ENCODE measurements at regions not wholly inside any gene's neighbourhood (a gene's known extent, or its start where the extent isn't known, plus 50 kb on each side); places are given as distances from the start of the nearest gene placed in this dataset.

DNA sequence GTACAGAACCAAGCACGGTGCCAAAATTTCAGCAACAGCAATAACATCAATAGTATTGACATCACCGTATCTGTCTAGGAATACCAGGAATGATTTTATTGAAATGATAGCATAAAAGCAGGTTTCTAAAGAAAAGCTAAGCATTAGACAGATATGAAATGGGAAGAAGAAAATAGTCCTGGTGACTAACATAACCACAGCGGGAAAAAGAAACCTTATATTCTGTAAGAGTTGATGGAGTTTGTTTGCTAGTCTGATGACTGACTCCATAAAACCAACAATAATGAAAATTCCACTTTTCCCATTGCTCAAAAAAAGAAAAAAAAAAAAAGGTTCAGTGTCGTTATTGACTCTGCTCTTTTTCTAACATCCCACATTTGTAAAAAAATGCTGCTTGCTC, 668.3 kb downstream of the IPMK start:
- TF ChIP-seq ISL1 (CRISPR knock-in tag; IDR thresholded peaks at IDR 0.05): no peak
- TF ChIP-seq, protein P1, sequence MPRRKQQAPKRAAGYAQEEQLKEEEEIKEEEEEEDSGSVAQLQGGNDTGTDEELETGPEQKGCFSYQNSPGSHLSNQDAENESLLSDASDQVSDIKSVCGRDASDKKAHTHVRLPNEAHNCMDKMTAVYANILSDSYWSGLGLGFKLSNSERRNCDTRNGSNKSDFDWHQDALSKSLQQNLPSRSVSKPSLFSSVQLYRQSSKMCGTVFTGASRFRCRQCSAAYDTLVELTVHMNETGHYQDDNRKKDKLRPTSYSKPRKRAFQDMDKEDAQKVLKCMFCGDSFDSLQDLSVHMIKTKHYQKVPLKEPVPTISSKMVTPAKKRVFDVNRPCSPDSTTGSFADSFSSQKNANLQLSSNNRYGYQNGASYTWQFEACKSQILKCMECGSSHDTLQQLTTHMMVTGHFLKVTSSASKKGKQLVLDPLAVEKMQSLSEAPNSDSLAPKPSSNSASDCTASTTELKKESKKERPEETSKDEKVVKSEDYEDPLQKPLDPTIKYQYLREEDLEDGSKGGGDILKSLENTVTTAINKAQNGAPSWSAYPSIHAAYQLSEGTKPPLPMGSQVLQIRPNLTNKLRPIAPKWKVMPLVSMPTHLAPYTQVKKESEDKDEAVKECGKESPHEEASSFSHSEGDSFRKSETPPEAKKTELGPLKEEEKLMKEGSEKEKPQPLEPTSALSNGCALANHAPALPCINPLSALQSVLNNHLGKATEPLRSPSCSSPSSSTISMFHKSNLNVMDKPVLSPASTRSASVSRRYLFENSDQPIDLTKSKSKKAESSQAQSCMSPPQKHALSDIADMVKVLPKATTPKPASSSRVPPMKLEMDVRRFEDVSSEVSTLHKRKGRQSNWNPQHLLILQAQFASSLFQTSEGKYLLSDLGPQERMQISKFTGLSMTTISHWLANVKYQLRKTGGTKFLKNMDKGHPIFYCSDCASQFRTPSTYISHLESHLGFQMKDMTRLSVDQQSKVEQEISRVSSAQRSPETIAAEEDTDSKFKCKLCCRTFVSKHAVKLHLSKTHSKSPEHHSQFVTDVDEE (CRISPR knock-in tag; IDR thresholded peaks at IDR 0.05): no peak
- TF ChIP-seq SNAI2 (CRISPR knock-in tag; IDR thresholded peaks at IDR 0.05): no peak
- no peak for TF ChIP-seq ZNF565 (CRISPR knock-in tag; conservative IDR thresholded peaks at IDR 0.05; ENCODE audit: low read depth)
- no peak for TF ChIP-seq ZFP30 (CRISPR knock-in tag; IDR thresholded peaks at IDR 0.05)
- no peak for TF ChIP-seq OSR1 (CRISPR knock-in tag; IDR thresholded peaks at IDR 0.05)
- no peak for TF ChIP-seq TCF4 (CRISPR knock-in tag; IDR thresholded peaks at IDR 0.05; ENCODE audit: borderline replicate concordance)
- no peak for TF ChIP-seq TOX (CRISPR knock-in tag; IDR thresholded peaks at IDR 0.05; ENCODE audit: borderline replicate concordance)
- no peak for TF ChIP-seq ESRRG (CRISPR knock-in tag; IDR thresholded peaks at IDR 0.05)
- TF ChIP-seq ARNTL (CRISPR knock-in tag; IDR thresholded peaks at IDR 0.05; ENCODE audit: borderline replicate concordance, low read depth): no peak
- TF ChIP-seq GLIS3 (CRISPR knock-in tag; IDR thresholded peaks at IDR 0.05): no peak
- no peak for TF ChIP-seq ZNF70 (CRISPR knock-in tag; IDR thresholded peaks at IDR 0.05)
- TF ChIP-seq CSDC2 (CRISPR knock-in tag; IDR thresholded peaks at IDR 0.05): no peak
- TF ChIP-seq, protein P2, sequence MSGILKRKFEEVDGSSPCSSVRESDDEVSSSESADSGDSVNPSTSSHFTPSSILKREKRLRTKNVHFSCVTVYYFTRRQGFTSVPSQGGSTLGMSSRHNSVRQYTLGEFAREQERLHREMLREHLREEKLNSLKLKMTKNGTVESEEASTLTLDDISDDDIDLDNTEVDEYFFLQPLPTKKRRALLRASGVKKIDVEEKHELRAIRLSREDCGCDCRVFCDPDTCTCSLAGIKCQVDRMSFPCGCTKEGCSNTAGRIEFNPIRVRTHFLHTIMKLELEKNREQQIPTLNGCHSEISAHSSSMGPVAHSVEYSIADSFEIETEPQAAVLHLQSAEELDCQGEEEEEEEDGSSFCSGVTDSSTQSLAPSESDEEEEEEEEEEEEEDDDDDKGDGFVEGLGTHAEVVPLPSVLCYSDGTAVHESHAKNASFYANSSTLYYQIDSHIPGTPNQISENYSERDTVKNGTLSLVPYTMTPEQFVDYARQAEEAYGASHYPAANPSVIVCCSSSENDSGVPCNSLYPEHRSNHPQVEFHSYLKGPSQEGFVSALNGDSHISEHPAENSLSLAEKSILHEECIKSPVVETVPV (CRISPR knock-in tag; IDR thresholded peaks at IDR 0.05): no peak
- TF ChIP-seq ZFP3 (CRISPR knock-in tag; IDR thresholded peaks at IDR 0.05): no peak
- TF ChIP-seq ZNF8 (CRISPR knock-in tag; IDR thresholded peaks at IDR 0.05): no peak
- no peak for ATAC-seq

DNA sequence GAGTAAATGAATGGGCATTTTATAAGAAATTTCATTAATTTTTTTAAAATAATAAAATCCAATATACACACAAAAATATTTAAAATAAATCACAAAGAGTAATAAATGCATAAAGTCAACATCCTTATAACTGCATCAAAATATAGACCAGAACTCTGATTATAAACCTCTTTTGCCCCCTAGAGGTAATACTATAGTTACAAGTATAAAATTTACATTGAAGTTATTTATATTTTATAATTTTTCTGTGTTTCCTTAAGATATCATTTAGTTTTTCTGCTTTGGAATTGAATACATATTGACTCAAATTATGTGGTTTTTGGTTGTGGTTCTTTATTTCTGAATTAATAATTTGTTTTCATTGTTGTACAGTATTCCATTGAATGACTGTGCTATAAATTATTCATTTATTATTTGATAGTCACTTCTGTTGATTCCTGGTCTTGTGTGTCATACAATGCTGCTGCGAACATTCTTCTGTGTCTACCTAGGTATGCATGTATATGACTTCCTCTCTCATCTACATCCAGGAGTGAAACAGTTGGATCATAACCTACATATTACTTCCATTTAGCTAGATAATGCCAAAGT, 673.6 kb downstream of the IPMK start:
- TF ChIP-seq ZNF8 (CRISPR knock-in tag; IDR thresholded peaks at IDR 0.05) (no peak), ARNTL (CRISPR knock-in tag; IDR thresholded peaks at IDR 0.05; ENCODE audit: borderline replicate concordance, low read depth) (no peak), ZNF565 (CRISPR knock-in tag; conservative IDR thresholded peaks at IDR 0.05; ENCODE audit: low read depth) (no peak), ZFP3 (CRISPR knock-in tag; IDR thresholded peaks at IDR 0.05) (no peak)
- TF ChIP-seq, protein P3, sequence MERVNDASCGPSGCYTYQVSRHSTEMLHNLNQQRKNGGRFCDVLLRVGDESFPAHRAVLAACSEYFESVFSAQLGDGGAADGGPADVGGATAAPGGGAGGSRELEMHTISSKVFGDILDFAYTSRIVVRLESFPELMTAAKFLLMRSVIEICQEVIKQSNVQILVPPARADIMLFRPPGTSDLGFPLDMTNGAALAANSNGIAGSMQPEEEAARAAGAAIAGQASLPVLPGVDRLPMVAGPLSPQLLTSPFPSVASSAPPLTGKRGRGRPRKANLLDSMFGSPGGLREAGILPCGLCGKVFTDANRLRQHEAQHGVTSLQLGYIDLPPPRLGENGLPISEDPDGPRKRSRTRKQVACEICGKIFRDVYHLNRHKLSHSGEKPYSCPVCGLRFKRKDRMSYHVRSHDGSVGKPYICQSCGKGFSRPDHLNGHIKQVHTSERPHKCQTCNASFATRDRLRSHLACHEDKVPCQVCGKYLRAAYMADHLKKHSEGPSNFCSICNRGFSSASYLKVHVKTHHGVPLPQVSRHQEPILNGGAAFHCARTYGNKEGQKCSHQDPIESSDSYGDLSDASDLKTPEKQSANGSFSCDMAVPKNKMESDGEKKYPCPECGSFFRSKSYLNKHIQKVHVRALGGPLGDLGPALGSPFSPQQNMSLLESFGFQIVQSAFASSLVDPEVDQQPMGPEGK (CRISPR knock-in tag; IDR thresholded peaks at IDR 0.05; ENCODE audit: borderline replicate concordance): no peak
- ATAC-seq: no peak

DNA sequence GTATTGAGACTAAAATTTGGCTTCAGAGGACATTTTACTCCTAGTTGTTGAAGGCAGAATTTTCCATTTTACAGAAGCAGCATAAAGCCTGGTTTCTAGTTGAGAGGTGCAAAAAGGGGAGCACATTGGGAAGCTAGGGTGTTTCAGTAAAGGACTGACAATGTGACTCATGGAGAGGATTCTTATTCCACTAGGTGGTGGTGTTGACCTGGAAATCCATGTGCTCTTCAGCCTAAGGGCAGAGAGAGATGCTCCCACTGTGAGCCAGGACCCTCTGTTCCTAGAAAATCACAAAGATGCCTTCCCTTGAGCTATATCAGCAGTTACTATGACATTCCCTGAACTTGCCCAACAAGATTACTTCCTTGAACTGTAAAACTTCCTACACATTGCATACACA, 687.8 kb downstream of the IPMK start:
- ATAC-seq: peak; percentile 45; the same call in 1 of the 3 replicates
- TF ChIP-seq, protein P2 (CRISPR knock-in tag; IDR thresholded peaks at IDR 0.05): no peak
- no peak for TF ChIP-seq TOX (CRISPR knock-in tag; IDR thresholded peaks at IDR 0.05; ENCODE audit: borderline replicate concordance)
- TF ChIP-seq, protein P3 (CRISPR knock-in tag; IDR thresholded peaks at IDR 0.05; ENCODE audit: borderline replicate concordance): no peak
- no peak for TF ChIP-seq SNAI2 (CRISPR knock-in tag; IDR thresholded peaks at IDR 0.05)
- TF ChIP-seq, protein P1 (CRISPR knock-in tag; IDR thresholded peaks at IDR 0.05): no peak
- TF ChIP-seq ZFP3 (CRISPR knock-in tag; IDR thresholded peaks at IDR 0.05): no peak
- no peak for TF ChIP-seq CSDC2 (CRISPR knock-in tag; IDR thresholded peaks at IDR 0.05)
- TF ChIP-seq ARNTL (CRISPR knock-in tag; IDR thresholded peaks at IDR 0.05; ENCODE audit: borderline replicate concordance, low read depth): no peak
- TF ChIP-seq BACH2 (CRISPR knock-in tag; IDR thresholded peaks at IDR 0.05; ENCODE audit: borderline replicate concordance): no peak
- no peak for TF ChIP-seq PPARA (CRISPR knock-in tag; IDR thresholded peaks at IDR 0.05; ENCODE audit: borderline replicate concordance)
- TF ChIP-seq ISL1 (CRISPR knock-in tag; IDR thresholded peaks at IDR 0.05): no peak
- no peak for TF ChIP-seq ZNF565 (CRISPR knock-in tag; conservative IDR thresholded peaks at IDR 0.05; ENCODE audit: low read depth)
- TF ChIP-seq OSR1 (CRISPR knock-in tag; IDR thresholded peaks at IDR 0.05): no peak
- no peak for TF ChIP-seq ZC3H10 (CRISPR knock-in tag; IDR thresholded peaks at IDR 0.05)
- no peak for TF ChIP-seq ZNF8 (CRISPR knock-in tag; IDR thresholded peaks at IDR 0.05)
- no peak for TF ChIP-seq ZFP30 (CRISPR knock-in tag; IDR thresholded peaks at IDR 0.05)
- TF ChIP-seq ZNF70 (CRISPR knock-in tag; IDR thresholded peaks at IDR 0.05): no peak
- no peak for TF ChIP-seq TCF4 (CRISPR knock-in tag; IDR thresholded peaks at IDR 0.05; ENCODE audit: borderline replicate concordance)
- TF ChIP-seq GLIS3 (CRISPR knock-in tag; IDR thresholded peaks at IDR 0.05): no peak
